Osteoblast (primary cell): ENCODE measurements at regions not wholly inside any gene's neighbourhood (a gene's known extent, or its start where the extent isn't known, plus 50 kb on each side); places are given as distances from the start of the nearest gene placed in this dataset.

Experiments
- DNase-seq: peaks from one replicate; pipeline ENCODE4 v3.0.0; 2011; ENCODE audit warnings: low spot score, mixed read lengths; ENCODE audit not compliant: insufficient read length; ENCODE audit errors: missing footprints
- H2AFZ ChIP-seq: 2 replicates; pipeline ENCODE4 v1.6.0; 2011; ENCODE audit warnings: mild to moderate bottlenecking, low read length
- H3K27ac ChIP-seq: 2 replicates; pipeline ENCODE4 v1.5.1; 2011; ENCODE audit warnings: mild to moderate bottlenecking, low read depth, low read length, moderate library complexity
- H3K27me3 ChIP-seq: 2 replicates; pipeline ENCODE4 v1.6.0; 2012; ENCODE audit warnings: mild to moderate bottlenecking, control low read depth, inconsistent platforms, low read length, moderate library complexity; ENCODE audit not compliant: insufficient read depth
- H3K36me3 ChIP-seq: 2 replicates; pipeline ENCODE4 v1.5.1; 2011; ENCODE audit warnings: mild to moderate bottlenecking, low read length, control low read depth, moderate library complexity; ENCODE audit not compliant: insufficient read depth
- H3K4me1 ChIP-seq: 2 replicates; pipeline ENCODE4 v1.5.1; 2011; ENCODE audit warnings: mild to moderate bottlenecking, low read length, control low read depth, moderate library complexity; ENCODE audit not compliant: insufficient read depth
- H3K4me2 ChIP-seq: 2 replicates; pipeline ENCODE4 v1.6.0; 2011; ENCODE audit warnings: mild to moderate bottlenecking, low read length; ENCODE audit not compliant: insufficient read depth
- H3K4me3 ChIP-seq: fragments of 200-600 bp; sonication (generic); 3 replicates; pipeline ENCODE4 v1.5.1; 2012; ENCODE audit warnings: mild to moderate bottlenecking, low read length, inconsistent platforms; ENCODE audit not compliant: insufficient read depth
- H3K79me2 ChIP-seq: 2 replicates; pipeline ENCODE4 v1.6.0; 2012; ENCODE audit warnings: mild to moderate bottlenecking, low read length, control low read depth, inconsistent platforms; ENCODE audit not compliant: insufficient read depth
- H3K9me3 ChIP-seq: 2 replicates; pipeline ENCODE4 v1.5.1; 2011; ENCODE audit warnings: low read depth, low read length, control low read depth
- H4K20me1 ChIP-seq: 2 replicates; pipeline ENCODE4 v1.6.0; 2012; ENCODE audit warnings: mild to moderate bottlenecking, low read length, control low read depth; ENCODE audit not compliant: insufficient read depth
- TF ChIP-seq, protein P1 (sequence below): IDR thresholded peaks from 2 replicates; pipeline ENCODE4 v1.5.1; 2011; ENCODE audit warnings: mild to moderate bottlenecking, low read depth, low read length, moderate library complexity; ENCODE audit errors: extremely low read depth

- Histone ChIP-seq H3K4me2 (peak overlapping the region; percentile 68), H3K27ac (peak overlapping the region; percentile 95), H3K27me3 (no peaks in the 10 kb centered on the region), H4K20me1 (no peaks in the 10 kb centered on the region), H3K79me2 (no peaks in the 10 kb centered on the region), H3K4me1 (peaks cover 42% of the 10 kb centered on the region), H3K36me3 (no peaks in the 10 kb centered on the region), H2AFZ (peak overlapping the region; percentile 61), H3K9me3 (no peaks in the 10 kb centered on the region), H3K4me3 (peak overlapping the region; percentile 42)
- DNase-seq, result no peak
- TF ChIP-seq, protein P1, sequence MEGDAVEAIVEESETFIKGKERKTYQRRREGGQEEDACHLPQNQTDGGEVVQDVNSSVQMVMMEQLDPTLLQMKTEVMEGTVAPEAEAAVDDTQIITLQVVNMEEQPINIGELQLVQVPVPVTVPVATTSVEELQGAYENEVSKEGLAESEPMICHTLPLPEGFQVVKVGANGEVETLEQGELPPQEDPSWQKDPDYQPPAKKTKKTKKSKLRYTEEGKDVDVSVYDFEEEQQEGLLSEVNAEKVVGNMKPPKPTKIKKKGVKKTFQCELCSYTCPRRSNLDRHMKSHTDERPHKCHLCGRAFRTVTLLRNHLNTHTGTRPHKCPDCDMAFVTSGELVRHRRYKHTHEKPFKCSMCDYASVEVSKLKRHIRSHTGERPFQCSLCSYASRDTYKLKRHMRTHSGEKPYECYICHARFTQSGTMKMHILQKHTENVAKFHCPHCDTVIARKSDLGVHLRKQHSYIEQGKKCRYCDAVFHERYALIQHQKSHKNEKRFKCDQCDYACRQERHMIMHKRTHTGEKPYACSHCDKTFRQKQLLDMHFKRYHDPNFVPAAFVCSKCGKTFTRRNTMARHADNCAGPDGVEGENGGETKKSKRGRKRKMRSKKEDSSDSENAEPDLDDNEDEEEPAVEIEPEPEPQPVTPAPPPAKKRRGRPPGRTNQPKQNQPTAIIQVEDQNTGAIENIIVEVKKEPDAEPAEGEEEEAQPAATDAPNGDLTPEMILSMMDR, result no peak
Measured at GRCh38 chr1:214842856-214843255, 239.7 kb upstream of the KCNK2 start.

- Histone ChIP-seq H4K20me1 (no peaks in the 10 kb centered on the region), H3K27ac (peak overlapping the region; percentile 95), H3K4me3 (peak overlapping the region; percentile 42), H3K9me3 (no peaks in the 10 kb centered on the region), H3K79me2 (no peaks in the 10 kb centered on the region), H3K27me3 (no peaks in the 10 kb centered on the region), H3K4me2 (peak overlapping the region; percentile 68), H3K4me1 (peaks cover 38% of the 10 kb centered on the region), H3K36me3 (no peaks in the 10 kb centered on the region), H2AFZ (peak overlapping the region; percentile 61)
- no peak for DNase-seq
- TF ChIP-seq, protein P1, result no peak
Measured at GRCh38 chr1:214843281-214843680, 239.3 kb upstream of the KCNK2 start.

DNA sequence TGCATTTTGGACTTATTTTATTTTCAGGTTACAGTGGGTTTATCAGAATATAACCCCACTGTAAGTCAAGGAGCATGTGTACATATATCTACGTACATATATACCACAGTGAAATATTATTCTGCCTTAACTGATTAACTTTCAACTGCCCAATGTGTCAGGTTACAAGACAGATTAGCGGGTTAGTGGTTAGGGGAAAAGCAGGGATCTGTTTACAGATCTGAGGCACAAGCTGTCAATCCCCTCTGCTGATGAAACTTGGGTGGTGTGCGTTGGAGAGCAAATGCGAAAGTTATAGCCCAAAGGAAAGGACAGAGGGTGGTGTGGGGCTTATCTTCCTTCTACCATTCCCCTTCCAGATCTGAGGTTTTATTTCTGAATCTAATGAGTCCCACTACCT is 238.2 kb upstream of the KCNK2 start:
- peaks cover 32% of the 10 kb centered on the region for H3K4me1 ChIP-seq
- no peaks in the 10 kb centered on the region for H3K36me3 ChIP-seq
- no peaks in the 10 kb centered on the region for H4K20me1 ChIP-seq
- TF ChIP-seq, protein P1, result no peak
- no peak for DNase-seq
- no peaks in the 10 kb centered on the region for H3K79me2 ChIP-seq
- no peak overlapping the region for H3K4me2 ChIP-seq
- no peaks in the 10 kb centered on the region for H3K27me3 ChIP-seq
- no peaks in the 10 kb centered on the region for H3K9me3 ChIP-seq
- H3K4me3 ChIP-seq, result no peak overlapping the region
- H2AFZ ChIP-seq, result no peak overlapping the region
- no peak overlapping the region for H3K27ac ChIP-seq

- H3K4me1 ChIP-seq, result peaks cover 23% of the 10 kb centered on the region
- H3K27ac ChIP-seq, result no peak overlapping the region
- H3K36me3 ChIP-seq, result no peaks in the 10 kb centered on the region
- H4K20me1 ChIP-seq, result no peaks in the 10 kb centered on the region
- no peaks in the 10 kb centered on the region for H3K79me2 ChIP-seq
- H3K27me3 ChIP-seq, result no peaks in the 10 kb centered on the region
- DNase-seq, result no peak
- H2AFZ ChIP-seq, result no peak overlapping the region
- TF ChIP-seq, protein P1, result no peak
- H3K4me3 ChIP-seq, result no peak overlapping the region
- H3K9me3 ChIP-seq, result peaks cover 2% of the 10 kb centered on the region
- H3K4me2 ChIP-seq, result no peak overlapping the region
Measured at GRCh38 chr1:214846276-214846675, 236.3 kb upstream of the KCNK2 start.
